HK-2 (cell line): ENCODE measurements at regions not wholly inside any gene's neighbourhood (a gene's known extent, or its start where the extent isn't known, plus 50 kb on each side); places are given as distances from the start of the nearest gene placed in this dataset.
"Not testable (repeated sequence)": the region's sequence is repeated elsewhere in the genome, so short reads cannot be mapped to it uniquely, and the experiment has no call there.

Source experiments
- DNase-seq: peaks from one replicate; pipeline ENCODE4 v3.0.0-alpha.2; 2018; ENCODE audit not compliant: unreplicated experiment

GRCh38 chr10:53432035-53432434 lies 659.5 kb upstream of the MBL2 start:
- DNase-seq: no peak

GRCh38 chr10:53430974-53431373 lies 658.4 kb upstream of the MBL2 start:
- no peak for DNase-seq

- DNase-seq: no peak
Observed at GRCh38 chr10:53430127-53430891, 657.7 kb upstream of the MBL2 start.

- DNase-seq: no peak
Observed at GRCh38 chr10:53422223-53422888, 649.8 kb upstream of the MBL2 start.

- no peak for DNase-seq
Observed at GRCh38 chr10:53412651-53413050, 640.1 kb upstream of the MBL2 start.

GRCh38 chr10:53406532-53406931 lies 633.9 kb upstream of the MBL2 start:
- DNase-seq: no peak

- no peak for DNase-seq
Observed at GRCh38 chr10:53403688-53404087, 631.1 kb upstream of the MBL2 start.

GRCh38 chr10:53402594-53402993 lies 630.0 kb upstream of the MBL2 start:
- no peak for DNase-seq

DNA sequence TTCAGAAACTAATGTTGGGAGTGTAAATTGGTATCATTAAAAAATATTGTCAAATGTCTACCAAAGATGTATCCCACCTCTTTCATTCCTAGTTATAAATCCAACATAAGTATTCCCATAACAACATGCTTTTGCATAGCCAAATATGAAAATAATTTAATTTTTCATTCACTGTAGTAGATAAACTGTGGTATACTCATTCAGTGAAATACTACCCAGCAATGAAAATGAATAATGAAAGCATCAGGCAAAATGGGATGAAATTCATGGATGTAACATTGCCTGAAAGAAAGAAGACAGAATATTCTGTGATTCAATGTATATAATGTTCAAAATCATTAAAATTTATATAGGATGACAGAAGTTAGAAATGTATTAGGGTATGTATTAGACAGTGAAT lies 629.0 kb upstream of the MBL2 start:
- DNase-seq: no peak

DNA sequence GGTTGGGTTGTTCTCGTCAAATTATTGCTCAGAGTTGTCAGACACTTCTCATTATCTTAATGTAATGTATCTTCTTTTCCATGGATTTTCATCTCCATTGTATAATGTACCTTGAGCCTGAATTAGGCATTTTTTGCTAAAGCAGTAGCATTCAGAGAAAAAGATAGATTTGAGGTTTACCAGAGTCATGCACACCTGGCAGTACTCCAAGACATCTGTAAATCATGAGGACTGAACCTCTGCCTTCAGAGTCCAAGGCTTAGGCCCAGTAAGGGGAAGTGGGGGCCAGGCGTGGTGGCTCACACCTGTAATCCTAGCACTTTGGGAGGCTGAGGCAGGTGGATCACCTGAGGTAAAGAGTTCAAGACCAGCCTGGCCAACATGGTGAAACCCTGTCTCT lies 624.3 kb upstream of the MBL2 start:
- no peak for DNase-seq

GRCh38 chr10:53395449-53395848 lies 622.9 kb upstream of the MBL2 start:
- no peak for DNase-seq

DNA sequence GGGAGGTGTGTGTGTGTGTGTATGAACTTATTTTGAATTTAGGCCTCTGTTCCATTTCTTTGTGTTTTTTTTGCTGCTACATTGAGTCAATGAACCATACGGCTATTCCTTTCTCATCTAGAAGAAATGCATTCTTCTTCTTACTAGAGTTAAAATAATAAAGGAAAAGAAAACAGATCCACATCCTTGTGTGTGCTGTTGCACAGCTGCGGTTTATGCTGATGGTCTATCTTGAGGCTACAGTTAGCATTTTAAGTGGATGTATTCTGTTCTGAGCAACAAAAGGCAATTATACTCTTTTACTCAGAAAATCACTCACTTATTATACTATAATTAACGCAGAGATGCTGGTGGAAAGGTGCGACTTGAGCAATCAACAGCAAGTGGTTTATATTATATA lies 615.0 kb upstream of the MBL2 start:
- DNase-seq: no peak

- no peak for DNase-seq
Observed at GRCh38 chr10:53382543-53382942, 610.0 kb upstream of the MBL2 start.

DNA sequence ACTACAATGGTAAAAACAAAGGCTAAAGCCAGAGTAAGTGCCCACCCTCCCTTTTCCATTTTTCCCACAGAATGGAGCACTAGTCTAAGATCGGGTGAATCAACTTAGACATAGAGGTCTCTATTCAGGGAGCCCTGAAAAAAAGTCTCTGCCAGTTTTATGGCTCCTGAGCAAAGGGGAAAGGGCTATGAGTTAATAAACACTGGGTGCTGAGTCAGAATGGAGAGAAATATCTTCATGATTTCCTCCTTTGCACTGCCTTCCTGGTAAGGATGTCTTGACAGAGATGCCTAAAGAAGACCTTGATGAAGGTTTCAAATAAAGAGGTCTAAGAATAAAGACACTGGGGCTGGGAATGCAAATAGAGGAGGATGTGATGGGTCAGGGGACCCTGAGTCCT lies 607.4 kb upstream of the MBL2 start:
- no peak for DNase-seq

GRCh38 chr10:53370347-53370746 lies 597.8 kb upstream of the MBL2 start:
- DNase-seq: no peak

DNA sequence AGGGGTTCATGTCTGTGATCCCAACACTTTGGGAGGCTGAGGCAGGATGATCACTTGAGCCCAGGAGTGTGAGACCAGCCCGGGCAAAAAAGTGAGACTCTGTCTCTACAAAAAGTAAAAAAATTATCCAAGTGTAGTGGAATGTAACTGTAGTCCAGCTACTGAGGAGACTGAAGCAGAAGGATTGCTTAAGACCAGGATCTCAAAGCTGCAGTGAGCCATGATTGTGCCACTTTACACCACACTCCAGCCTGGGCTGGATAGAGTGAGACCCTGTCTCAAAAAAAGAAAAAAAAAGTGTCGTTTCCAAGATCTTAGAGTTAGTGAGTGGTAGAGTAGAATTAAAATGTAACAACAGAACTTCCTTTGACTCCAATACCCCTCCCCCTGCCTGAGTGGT lies 589.4 kb upstream of the MBL2 start:
- no peak for DNase-seq

DNA sequence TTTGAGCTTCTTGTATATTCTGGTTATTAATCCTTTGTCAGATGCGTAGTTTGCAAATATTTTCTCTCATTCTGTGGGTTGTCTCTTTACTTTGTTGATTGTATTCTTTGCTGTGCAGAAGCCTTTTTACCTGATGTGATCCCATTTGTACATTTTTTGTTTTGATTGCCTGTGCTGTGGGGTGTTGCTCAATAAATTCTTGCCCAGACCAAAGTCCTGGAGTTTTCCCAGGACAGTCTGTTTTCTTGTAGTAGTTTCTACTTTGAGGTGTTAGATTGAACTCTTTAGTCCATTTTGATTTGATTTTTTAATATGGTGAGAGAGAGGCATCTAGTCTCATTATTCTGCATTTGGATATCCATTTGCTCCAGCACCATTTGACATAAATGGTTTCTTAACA lies 588.7 kb upstream of the MBL2 start:
- no peak for DNase-seq

DNA sequence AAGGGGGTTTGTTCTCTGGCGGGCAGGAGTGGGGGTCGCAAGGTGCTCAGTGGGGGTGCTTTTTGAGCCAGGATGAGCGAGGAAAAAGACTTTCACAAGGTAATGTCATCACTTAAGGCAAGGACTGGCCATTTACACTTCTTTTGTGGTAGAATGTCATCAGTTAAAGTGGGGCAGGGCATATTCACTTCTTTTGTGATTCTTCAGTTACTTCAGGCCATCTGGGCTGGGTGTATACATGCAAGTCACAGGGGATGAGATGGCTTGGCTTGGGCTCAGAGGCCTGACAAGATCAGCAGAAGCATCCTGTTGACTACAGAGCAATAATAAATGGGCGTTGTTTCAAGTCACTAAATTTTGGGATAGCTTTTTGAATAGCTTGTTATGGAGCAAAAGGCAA lies 586.4 kb upstream of the MBL2 start:
- not testable (repeated sequence) for DNase-seq

DNA sequence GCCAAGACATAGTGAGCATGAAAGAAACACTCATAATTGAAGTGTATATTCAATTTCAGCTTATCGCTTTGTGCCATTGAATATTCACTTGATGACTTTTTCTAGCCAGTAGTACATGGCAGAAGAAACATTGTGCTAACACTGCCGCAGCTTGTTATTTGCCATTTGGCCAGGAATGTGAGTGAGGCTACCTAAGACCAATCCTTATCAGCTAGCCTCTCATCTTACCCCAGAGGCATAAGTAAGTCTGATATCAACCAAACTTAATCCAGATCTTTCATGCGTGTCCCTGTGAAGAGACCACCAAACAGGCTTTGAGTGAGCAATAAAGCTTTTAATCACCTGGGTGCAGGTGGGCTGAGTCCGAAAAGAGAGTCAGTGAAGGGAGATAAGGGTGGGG lies 586.0 kb upstream of the MBL2 start:
- DNase-seq: no peak

DNA sequence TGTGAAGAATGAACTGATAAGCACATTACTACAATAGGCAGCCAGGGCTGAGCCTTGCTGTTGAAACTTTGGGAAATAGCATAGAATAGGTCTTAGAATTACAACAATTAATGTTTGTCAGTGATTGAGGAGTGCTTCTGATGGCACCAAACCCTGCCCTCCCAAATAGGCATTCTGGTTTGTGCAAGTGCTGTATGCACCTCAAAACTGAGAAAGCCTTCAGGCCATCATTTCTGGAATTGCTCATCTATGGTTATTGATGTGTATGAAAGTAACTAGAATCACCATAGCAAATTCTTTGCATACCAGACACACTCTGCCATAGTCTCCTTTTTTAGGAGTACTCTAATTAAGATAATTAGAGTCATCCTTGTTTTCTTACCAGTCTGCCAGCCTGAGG lies 585.0 kb upstream of the MBL2 start:
- DNase-seq: no peak

GRCh38 chr10:53356616-53357349 lies 584.2 kb upstream of the MBL2 start:
- DNase-seq: no peak

- DNase-seq: not testable (repeated sequence)
Observed at GRCh38 chr10:53342531-53342930, 569.9 kb upstream of the MBL2 start.

DNA sequence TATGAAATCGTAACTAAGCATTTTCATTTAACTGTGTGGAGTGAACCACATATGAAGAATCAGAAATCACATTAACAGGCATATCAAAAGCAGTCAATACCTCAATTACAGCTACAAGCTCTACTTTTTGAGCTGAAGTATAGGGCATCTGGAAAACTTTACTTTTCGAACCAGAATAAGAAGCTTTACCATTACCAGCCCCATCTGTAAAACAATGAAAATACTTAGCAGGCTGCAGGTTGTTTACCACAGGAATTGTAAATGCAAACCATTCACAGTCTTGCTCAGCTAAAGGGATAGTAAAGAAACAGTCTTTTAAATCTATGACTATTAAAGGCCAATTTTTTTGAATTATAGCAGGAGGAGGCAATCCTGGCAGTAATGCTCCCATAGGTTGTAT lies 565.6 kb upstream of the MBL2 start:
- DNase-seq: not testable (repeated sequence)
